Ovary (tissue), 7 donors: ENCODE measurements at regions not wholly inside any gene's neighbourhood (a gene's known extent, or its start where the extent isn't known, plus 50 kb on each side); places are given as distances from the start of the nearest gene placed in this dataset.

Experiments
- DNase-seq, 5 donors: peaks; one replicate each; pipeline ENCODE4 v3.0.0-alpha.2; 2019 to 2020
- H3K27ac ChIP-seq, 2 donors: fragments of 200-600 bp; one replicate each; pipeline versions ENCODE4 v1.5.1 to v1.8.0; 2019 to 2022
- H3K27me3 ChIP-seq: fragments of 200-600 bp; one replicate; pipeline ENCODE4 v1.8.0; 2022
- H3K36me3 ChIP-seq: fragments of 200-600 bp; sonication (generic); one replicate; pipeline ENCODE4 v1.5.1; 2019
- H3K4me1 ChIP-seq: one replicate; pipeline ENCODE4 v1.8.1; 2013; ENCODE audit warnings: mild to moderate bottlenecking, moderate library complexity; ENCODE audit not compliant: insufficient read depth
- H3K4me3 ChIP-seq: fragments of 200-600 bp; sonication (generic); one replicate; pipeline ENCODE4 v1.5.1; 2017
- H3K9me3 ChIP-seq, 2 donors: fragments of 200-600 bp in 1 of 2; sonication (generic) in 1 of 2; one replicate each; pipeline versions ENCODE4 v1.5.1 to v1.8.1; 2013 to 2019; ENCODE audit warnings: mild to moderate bottlenecking in 1 of 2, moderate library complexity in 1 of 2
- CTCF ChIP-seq, 3 donors: fragments of 450-650 bp in 2 of 3; fragments of 200-600 bp in 1 of 3; IDR thresholded peaks; one replicate each; pipeline versions ENCODE4 v1.5.1 to v1.8.0; 2016 to 2022; ENCODE audit warnings: antibody characterized with exemption in 3 of 3, mild to moderate bottlenecking in 1 of 3
- EP300 ChIP-seq: sonication (generic); formaldehyde crosslinking; IDR thresholded peaks from one replicate; pipeline ENCODE4 v1.6.1; 2017; ENCODE audit warnings: antibody characterized with exemption
- POLR2A ChIP-seq: fragments of 450-650 bp; IDR thresholded peaks from one replicate; pipeline ENCODE4 v1.6.1; 2017; ENCODE audit warnings: antibody characterized with exemption, mild to moderate bottlenecking, moderate library complexity
- WGBS, 3 donors: extraction: QIAGEN DNeasy Blood & Tissue Kit in 1 of 3; methylation state at CpG; one replicate each; pipeline versions ENCODE4 v1.1.5 to v1.1.7; 2013 to 2017; 5-methylcytosine and 5-hydroxymethylcytosine counted together
- intact Hi-C, 4 donors: fragments of 100-400 bp; cut with DNase I; formaldehyde crosslinking; loops; one replicate each; pipeline versions ENCODE4 v1.11.0 to v1.15.1; 2022 to 2023
- donor health status: DM: no; HTN: no; CAD: no; lungs with moderate emphysema.
- donor health status: DM: no; HTN: no; CAD: no.
- donor health status: Bipolar disorder and iron deficiency.
- donor health status: DM: no; HTN: no; CAD: no.
- donor health status: DM: yes; HTN: yes; CAD: no.

GRCh38 chr10:21309427-21309826, 216.1 kb downstream of the SKIDA1 start:
- no peak overlapping the region for H3K27ac ChIP-seq
- H3K4me3 ChIP-seq, result no peak overlapping the region
- no peak for TF ChIP-seq EP300
- no peak for TF ChIP-seq POLR2A
- no peak for TF ChIP-seq CTCF (IDR thresholded peaks at IDR 0.05)
- H3K4me1 ChIP-seq, result peaks cover 5% of the 10 kb centered on the region
- no peaks in the 10 kb centered on the region for H3K36me3 ChIP-seq
- intact Hi-C loops, result no loop called here
- DNase-seq, result no peak
- H3K9me3 ChIP-seq, result no peaks in the 10 kb centered on the region
- 76 to 77% (median 77%) methylated on average over 3 of the region's 3 CpGs for WGBS, 3 donors
- no peaks in the 10 kb centered on the region for H3K27me3 ChIP-seq

GRCh38 chr10:21308946-21309345, 216.5 kb downstream of the SKIDA1 start:
- H3K4me1 ChIP-seq, result peaks cover 5% of the 10 kb centered on the region
- intact Hi-C loops, result no loop called here
- no peaks in the 10 kb centered on the region for H3K27me3 ChIP-seq
- no peaks in the 10 kb centered on the region for H3K9me3 ChIP-seq
- H3K36me3 ChIP-seq, result no peaks in the 10 kb centered on the region
- 79 to 82% (median 81%) methylated on average over 4 of the region's 4 CpGs for WGBS, 3 donors
- no peak overlapping the region for H3K27ac ChIP-seq
- TF ChIP-seq EP300, result no peak
- no peak for TF ChIP-seq POLR2A
- TF ChIP-seq CTCF (IDR thresholded peaks at IDR 0.05), result no peak
- no peak for DNase-seq
- no peak overlapping the region for H3K4me3 ChIP-seq

- no peak for DNase-seq
- 95 to 96% (median 96%) methylated on average over 3 of the region's 3 CpGs for WGBS, 3 donors
- H3K9me3 ChIP-seq, result no peaks in the 10 kb centered on the region
- H3K4me3 ChIP-seq, result no peak overlapping the region
- no peak for TF ChIP-seq POLR2A
- no peak for TF ChIP-seq CTCF (IDR thresholded peaks at IDR 0.05)
- TF ChIP-seq EP300, result no peak
- no peak overlapping the region for H3K27ac ChIP-seq
- intact Hi-C loops, result no loop called here
- H3K36me3 ChIP-seq, result no peaks in the 10 kb centered on the region
- H3K27me3 ChIP-seq, result no peaks in the 10 kb centered on the region
- peaks cover 2% of the 10 kb centered on the region for H3K4me1 ChIP-seq
Observed at GRCh38 chr10:21308018-21308417, 217.5 kb downstream of the SKIDA1 start.

GRCh38 chr10:21304608-21305007, 220.9 kb downstream of the SKIDA1 start:
- intact Hi-C loops, result no loop called here
- H3K4me3 ChIP-seq, result no peak overlapping the region
- no peaks in the 10 kb centered on the region for H3K27me3 ChIP-seq
- no peak overlapping the region for H3K27ac ChIP-seq
- H3K36me3 ChIP-seq, result no peaks in the 10 kb centered on the region
- DNase-seq, result no peak
- H3K4me1 ChIP-seq, result no peaks in the 10 kb centered on the region
- no peaks in the 10 kb centered on the region for H3K9me3 ChIP-seq
- TF ChIP-seq POLR2A (no peak), CTCF (IDR thresholded peaks at IDR 0.05) (no peak), EP300 (no peak)
- 94 to 98% (median 97%) methylated on average over 2 of the region's 2 CpGs for WGBS, 3 donors

GRCh38 chr10:21304198-21304597, 221.3 kb downstream of the SKIDA1 start:
- TF ChIP-seq POLR2A (no peak), EP300 (no peak)

More at GRCh38 chr10:21304198-21304597, 221.3 kb downstream of the SKIDA1 start:
- Histone ChIP-seq H3K27me3 (no peaks in the 10 kb centered on the region), H3K4me1 (no peaks in the 10 kb centered on the region), H3K36me3 (no peaks in the 10 kb centered on the region), H3K4me3 (no peak overlapping the region), H3K9me3 (no peaks in the 10 kb centered on the region), H3K27ac (no peak overlapping the region)
- no peak for DNase-seq
- intact Hi-C loops, result no loop called here
- WGBS, 3 donors, result 62 to 71% (median 70%) methylated on average over 5 of the region's 5 CpGs
